ENCODE measurements at regions not wholly inside any gene's neighbourhood (a gene's known extent, or its start where the extent isn't known, plus 50 kb on each side); places are given as distances from the start of the nearest gene placed in this dataset.

- no peak for DNase-seq
These were observed 61.9 kb upstream of the PTPRZ1 start for GRCh38 chr7:121810831-121811672.

GRCh38 chr7:121807078-121807477, 65.9 kb upstream of the PTPRZ1 start:
- DNase-seq: no peak

- DNase-seq: no peak
These were observed 69.9 kb upstream of the PTPRZ1 start for GRCh38 chr7:121803039-121803438.

- DNase-seq: no peak
These were observed 71.9 kb upstream of the PTPRZ1 start for GRCh38 chr7:121800916-121801675.

- DNase-seq: no peak
These were observed 74.1 kb upstream of the PTPRZ1 start for GRCh38 chr7:121798896-121799295.

- no peak for DNase-seq
These were observed 74.5 kb upstream of the PTPRZ1 start for GRCh38 chr7:121798453-121798840.

- DNase-seq: no peak
These were observed 75.1 kb upstream of the PTPRZ1 start for GRCh38 chr7:121797657-121798452.

- DNase-seq: no peak
These were observed 75.9 kb upstream of the PTPRZ1 start for GRCh38 chr7:121796936-121797656.

GRCh38 chr7:121796381-121796780, 76.6 kb upstream of the PTPRZ1 start:
- no peak for DNase-seq

- no peak for DNase-seq
These were observed 77.2 kb upstream of the PTPRZ1 start for GRCh38 chr7:121795736-121796135.

- DNase-seq: no peak
These were observed 79.2 kb upstream of the PTPRZ1 start for GRCh38 chr7:121793716-121794115.

- DNase-seq: no peak
These were observed 95.3 kb upstream of the PTPRZ1 start for GRCh38 chr7:121777672-121778071.

- no peak for DNase-seq
These were observed 98.4 kb upstream of the PTPRZ1 start for GRCh38 chr7:121774563-121774962.

- DNase-seq: no peak
These were observed 106.3 kb upstream of the PTPRZ1 start for GRCh38 chr7:121766676-121767075.

GRCh38 chr7:121761399-121761798, 111.6 kb upstream of the PTPRZ1 start:
- DNase-seq: no peak

GRCh38 chr7:121755818-121756552, 117.0 kb upstream of the PTPRZ1 start:
- no peak for DNase-seq

GRCh38 chr7:121755286-121755685, 117.7 kb upstream of the PTPRZ1 start:
- no peak for DNase-seq

- no peak for DNase-seq
These were observed 119.0 kb upstream of the PTPRZ1 start for GRCh38 chr7:121753944-121754343.

- DNase-seq: no peak
These were observed 120.3 kb upstream of the PTPRZ1 start for GRCh38 chr7:121752706-121753105.

GRCh38 chr7:121748546-121748945, 124.4 kb upstream of the PTPRZ1 start:
- DNase-seq: no peak

- DNase-seq: no peak
These were observed 127.1 kb upstream of the PTPRZ1 start for GRCh38 chr7:121745856-121746255.

- DNase-seq: no peak
These were observed 128.1 kb upstream of the PTPRZ1 start for GRCh38 chr7:121744877-121745276.

Data from activated effector memory CD4-positive, alpha-beta T cell treated with Interleukin-2 at 50 U/mL for 16 hours (primary cell).